D341Med (cell line): ENCODE measurements at regions not wholly inside any gene's neighbourhood (a gene's known extent, or its start where the extent isn't known, plus 50 kb on each side); places are given as distances from the start of the nearest gene placed in this dataset.

Experiments
- DNase-seq: peaks from one replicate; pipeline ENCODE4 v3.0.0; 2012; ENCODE audit warnings: low spot score

DNA sequence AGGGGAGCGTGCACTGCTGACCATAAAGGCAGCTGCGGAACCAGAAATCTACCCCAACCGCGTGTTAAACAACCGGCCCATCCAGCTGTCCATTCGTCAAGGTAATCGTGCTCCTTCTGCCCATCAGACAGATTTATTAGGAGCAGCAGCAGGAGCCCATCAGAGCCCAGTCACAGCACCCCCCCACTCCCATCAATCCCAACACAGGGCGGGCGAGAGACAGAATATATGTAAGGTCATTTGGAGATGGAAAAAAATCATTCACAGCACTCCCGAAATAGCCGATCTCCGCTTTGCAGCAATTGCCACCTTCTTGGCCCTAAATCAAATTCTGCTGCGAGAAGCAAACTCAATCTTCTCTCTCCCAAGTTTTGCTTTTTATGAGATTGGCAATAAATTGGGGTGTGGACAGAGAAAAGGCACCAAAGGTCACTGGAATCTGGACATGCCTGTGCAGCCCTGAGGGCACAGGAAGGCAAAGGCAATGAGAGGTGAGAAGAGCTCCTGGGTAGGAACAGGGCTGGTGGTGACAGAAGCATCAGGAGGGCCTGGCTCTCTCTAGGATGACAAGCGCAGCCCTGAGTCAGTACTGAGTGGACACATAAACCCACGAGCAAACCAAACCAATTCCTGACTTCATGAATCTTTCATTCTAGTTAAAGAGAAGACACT is 145.0 kb upstream of the ZMIZ1 start:
- DNase-seq: no peak

DNA sequence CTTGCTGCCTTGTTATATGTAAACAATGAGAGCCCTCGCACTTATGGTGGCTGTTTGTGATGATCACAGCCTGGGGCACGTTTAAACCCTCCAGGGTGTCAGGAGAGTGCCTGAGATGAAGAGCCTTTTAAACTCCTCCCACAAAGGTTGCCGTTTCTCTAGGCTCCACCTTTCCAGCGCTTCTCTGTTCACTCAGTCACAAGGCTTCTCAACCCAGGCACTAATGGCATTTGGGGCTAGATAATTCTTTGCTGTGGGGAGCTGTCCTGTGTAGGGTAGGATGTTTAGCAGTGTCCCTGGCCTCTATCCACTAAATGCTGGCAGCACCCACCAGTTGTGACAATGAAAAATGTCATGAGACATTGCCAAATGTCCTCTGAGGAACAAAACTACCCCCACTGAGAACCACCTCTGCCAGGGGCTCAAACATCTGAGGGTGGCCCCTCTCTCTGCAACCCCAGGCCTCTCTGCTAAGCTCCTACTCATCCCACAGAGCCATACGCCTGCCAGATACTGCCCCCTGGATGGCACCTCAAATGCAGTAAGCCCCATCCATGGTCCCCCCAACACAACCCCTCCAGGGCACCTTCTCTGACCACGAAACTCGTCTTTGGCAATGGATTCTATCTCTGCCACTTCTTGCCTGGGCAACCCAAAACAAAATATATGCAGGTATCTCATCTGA is 144.3 kb upstream of the ZMIZ1 start:
- DNase-seq: no peak

DNA sequence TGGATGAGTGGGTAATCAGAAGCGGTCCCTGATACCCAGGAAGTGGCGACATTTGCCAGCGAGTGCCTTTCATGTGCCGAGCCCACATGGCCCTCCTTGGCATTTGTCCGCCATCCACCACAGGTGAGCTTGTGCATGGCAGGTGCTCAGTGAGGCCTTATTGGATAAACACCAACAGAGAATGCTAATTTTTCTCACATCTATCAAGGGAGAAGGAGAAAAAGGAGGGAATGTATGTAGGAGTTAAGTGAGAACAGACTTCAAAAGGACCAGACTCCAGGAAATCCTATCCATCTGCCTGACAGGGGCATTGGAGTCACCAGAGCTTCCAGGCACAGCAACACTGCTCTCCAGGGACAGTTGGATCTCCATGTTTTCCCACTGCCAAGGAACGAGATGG is 143.5 kb upstream of the ZMIZ1 start:
- no peak for DNase-seq

DNA sequence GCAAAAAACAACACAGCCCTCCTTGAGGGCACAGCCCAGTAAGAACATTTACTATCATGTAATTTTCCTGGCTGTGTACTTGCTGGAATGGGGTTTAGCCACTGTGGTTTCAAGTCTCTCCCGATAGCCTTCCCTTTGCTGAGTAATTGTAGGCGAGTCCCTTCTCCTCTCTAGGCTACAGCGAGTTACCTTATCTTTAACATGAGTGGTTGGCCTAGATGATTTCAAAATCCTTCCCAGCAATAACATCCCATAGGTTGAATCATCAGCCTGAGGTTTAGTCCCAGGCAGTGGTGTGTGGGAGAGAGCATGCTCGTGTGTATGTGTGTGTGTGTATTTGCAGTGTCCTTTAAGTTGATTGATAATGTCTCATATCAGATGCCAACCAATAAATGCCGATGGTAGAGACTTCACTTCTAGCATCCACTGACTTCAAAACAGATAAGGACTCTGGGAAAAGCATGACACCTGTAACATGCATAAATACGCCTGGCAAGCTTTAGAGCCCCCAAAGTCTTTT is 142.9 kb upstream of the ZMIZ1 start:
- no peak for DNase-seq

DNA sequence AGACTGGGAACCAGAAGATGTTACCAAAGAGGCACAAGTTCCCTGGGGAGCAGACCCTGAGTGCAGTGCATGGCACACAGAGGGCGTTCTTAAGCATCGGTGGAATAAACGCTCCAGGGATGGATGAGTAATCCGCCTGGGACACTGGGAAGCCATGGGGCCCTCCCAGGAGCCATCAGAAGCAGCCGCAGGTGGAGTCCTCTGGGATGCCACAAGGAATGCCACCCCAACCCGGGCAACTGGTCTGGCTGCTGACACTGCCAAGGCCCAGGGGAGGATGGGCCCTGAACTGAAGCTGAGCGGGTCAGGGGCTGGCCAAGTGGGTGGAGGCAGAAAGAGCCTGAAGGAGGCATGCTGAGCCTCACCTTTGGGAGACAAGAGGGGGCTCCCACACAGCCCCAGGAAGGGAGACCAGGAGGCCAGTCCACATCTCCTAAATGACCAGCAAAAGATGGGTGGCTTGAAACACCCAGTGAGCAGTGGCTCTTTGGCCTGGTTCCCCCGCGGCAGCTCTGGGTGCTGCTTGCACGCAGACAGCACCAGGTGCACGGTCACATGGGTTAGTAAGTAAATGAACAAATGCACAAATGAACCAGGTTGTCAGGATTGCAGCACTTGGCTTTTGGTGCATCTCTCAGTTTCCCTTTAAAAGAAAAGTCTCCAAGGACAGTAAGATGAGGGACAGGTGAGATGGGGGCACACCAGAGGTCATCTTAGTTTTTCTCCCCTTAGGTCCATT is 141.3 kb upstream of the ZMIZ1 start:
- no peak for DNase-seq

DNA sequence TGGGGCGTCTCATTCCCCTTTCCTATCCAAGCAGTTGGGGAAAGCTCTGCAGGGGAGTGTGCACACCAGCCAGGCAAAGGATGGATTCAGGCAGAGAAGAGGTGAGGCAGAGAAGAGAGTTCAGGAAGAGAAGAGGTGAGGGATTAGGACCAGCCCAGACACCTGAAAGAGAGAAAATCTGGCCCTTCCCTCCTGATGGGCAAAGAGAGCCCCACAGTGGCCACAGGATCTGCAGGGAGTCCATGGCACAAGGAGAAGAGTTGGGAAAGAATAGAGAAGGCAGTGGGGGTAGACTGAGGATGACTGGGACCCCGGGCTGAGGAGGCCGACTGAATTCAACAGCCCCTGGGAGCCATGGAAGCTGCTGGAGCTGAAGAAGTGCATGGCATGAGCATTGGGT is 140.4 kb upstream of the ZMIZ1 start:
- DNase-seq: no peak

DNA sequence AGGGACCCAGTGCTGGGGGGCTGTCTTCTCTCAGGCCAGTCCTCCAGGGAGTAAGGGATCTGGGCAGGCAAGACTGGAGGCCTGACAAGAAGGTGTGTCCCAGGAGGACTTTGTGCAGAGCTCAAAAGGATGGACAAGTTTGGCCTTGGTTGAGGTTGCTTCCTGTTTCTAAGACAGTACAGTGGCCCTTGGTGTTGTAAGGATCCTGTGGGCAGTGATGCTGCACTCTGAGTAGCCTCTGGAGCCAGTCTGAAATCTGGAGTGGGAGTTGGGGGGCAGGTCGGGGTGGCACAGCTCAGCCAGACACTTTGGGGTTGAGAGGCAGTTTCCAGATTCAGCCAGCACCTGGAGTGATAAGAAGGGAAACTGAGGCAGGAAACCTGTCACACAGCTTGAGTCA is 139.2 kb upstream of the ZMIZ1 start:
- DNase-seq: no peak

DNA sequence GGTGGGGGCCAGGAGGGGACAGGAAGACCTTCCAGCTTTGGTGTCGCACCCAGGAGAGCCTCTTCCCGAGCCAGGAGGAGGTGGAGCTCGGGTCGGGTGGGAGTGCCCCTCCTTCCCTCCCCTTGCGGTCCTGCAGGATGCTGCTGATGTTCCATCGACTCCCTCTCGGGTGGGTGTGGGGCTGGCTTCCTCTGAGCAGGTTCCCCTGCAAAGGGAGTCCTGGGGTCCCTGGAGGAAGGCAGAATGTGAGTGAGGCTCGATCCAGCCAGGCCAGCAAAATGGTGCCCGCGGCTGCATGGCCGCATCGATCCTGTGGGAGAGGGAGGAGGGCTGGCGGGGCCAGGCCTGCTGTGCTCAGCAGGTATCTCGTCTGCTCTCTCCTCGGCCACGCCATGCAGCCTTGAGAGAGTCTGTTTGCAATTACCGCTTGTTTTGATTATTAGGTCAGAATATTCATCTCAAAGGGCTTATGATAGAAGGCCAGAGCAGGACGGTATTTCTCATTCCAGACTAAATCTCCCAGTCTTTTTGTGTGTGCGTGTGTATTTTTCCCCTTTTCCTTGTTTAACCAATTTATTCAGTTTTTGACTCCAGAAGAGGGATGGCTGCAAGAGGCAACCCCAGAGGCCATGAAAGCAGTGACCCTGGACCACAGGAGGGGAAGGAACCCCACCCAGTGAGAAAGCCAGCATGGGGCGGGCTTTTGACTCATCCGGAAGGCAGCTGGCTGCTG is 137.3 kb upstream of the ZMIZ1 start:
- no peak for DNase-seq

DNA sequence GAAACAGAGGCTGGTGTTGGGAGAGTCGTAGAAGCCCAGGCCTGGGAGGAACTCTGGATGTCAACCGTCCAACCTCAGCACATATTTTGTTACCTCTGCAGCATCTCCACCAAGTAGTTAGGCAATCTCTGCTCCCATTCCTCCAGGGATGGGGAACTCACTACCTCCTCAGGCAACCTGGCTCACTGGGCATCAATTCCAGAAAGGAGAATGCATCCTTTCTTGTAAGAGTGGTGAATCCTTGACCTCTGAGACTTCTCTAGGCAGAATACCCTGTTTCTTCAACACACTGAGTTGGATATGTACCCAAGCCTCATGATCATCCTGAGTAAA is 136.7 kb upstream of the ZMIZ1 start:
- DNase-seq: no peak

DNA sequence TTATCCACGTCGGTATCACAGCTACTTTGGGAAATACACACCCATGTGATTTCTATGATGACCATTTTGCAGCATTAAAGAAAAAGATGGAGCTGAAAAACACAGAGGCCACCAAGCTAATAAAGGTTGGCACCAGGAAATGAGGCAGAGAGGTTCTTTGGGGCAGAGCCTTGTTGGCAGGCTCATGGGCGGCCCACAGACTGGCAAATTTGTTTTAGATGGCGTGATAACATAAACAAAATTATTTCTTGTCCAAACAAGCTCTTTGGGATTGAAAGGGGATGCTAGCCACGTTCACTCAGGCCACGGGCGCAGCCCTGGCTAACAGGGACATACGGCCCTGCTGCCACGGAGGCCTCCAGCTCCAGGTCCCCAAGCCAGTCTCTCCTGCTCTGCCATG is 135.9 kb upstream of the ZMIZ1 start:
- no peak for DNase-seq

DNA sequence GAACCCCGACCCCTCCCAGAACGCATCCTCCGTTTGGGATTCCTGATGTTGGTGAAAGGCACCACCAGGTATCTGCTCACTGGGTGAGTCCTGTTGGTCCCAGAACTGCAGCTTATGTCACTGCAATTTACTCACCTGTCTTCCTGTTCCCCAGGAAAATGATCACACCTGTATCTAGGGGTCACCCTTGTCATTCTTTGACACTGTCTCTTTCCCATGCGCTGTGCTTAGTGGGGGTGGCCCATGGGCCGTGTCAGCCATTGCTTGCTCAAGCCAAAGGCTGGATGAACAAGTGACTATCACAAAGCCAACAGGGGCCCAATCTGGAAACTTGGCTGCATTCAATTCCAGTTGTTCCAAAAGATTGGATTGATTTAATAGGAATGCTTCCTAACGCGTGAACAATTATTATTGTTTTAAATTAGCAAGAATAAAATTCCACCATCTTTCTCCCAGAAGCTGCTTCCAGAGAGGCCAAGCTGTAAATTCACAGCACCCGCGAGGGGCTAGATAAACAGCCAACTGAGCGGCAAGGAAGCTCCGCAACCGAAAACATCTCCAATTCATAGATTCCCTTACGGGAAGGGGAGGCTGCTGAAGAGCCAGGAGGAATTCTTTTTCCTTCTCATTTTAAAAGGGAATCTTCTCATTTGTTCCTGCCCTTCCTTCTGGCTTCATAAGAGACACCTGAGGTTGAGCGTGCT is 134.8 kb upstream of the ZMIZ1 start:
- DNase-seq: no peak

DNA sequence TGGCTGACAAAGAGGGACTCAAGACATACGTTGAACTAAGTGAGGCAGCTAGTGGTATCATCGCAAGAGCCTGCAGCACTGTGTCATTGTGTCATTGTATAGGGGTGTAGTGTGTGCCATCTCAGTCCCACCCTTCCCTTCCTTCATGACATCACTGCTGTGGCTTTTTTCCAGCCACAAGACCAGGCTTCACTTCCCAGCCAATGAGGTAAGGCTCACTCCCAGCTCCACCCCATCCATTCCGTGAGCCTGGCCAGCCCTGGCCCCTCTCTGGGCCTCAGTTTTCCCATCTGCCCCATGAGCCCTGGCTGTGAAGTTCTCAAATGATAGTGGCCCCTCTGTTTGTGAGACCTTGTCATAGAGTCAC is 134.3 kb upstream of the ZMIZ1 start:
- DNase-seq: no peak

DNA sequence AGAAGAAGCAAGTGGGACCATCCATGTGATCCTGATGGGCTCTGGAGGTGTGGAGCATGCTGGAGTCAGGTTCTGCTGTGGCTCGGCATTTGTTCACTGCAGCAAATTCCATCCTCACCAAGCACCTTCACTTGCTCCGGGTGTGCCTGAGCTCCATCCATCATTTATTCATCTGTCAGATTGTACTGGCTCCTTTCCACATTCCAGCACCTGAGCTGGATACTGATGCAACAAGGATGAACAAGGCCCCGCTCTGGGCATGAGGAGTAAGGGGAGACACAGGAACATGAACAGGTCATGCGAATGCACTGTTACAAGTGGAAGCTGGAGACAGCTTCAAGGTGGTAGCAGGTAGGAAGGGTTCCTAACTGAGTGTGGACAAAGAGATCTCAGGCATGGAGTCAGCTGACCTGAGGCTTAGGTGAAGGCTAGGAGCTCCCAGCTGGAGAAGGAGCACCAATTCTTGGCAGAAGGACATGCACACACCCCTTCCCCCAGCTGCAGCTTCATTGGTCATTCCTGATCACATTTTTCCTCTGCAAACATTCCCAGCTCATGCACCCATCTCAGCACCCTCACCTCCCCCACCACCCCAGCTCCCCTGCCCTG is 133.7 kb upstream of the ZMIZ1 start:
- no peak for DNase-seq

DNA sequence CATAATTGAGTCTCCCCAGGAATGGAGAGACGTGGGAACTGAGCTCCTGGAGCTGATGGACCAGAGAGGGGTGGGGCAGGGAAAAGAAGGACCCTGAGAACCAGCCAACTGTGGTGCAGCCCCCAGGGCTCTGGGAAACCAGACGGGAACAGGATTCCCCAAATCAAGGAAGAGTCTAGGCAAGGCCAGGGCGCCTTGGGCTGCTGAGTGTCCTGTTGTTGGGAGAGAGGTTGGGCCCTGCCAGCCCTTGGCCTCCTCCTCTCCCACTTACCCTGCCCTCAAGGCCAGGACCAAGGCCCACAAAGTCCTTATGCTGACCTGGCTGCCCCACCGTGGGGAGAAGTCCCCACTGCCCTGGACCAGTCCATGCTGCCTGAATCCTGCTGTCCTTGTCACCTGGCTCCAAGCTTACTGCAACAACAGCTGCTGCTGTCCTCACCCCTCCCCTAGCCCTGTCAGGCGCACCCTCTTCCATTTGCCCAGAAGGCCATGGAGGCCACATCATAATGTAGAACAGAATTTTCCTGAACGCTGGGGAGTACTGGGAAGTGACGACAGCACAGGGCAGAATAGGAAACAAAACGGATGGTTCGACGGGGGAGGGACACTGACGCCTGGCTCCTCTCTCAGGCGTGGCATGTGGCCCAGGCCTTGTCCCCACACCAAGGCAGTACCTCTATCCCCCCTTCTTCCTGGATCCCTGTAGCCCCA is 132.9 kb upstream of the ZMIZ1 start:
- no peak for DNase-seq

DNA sequence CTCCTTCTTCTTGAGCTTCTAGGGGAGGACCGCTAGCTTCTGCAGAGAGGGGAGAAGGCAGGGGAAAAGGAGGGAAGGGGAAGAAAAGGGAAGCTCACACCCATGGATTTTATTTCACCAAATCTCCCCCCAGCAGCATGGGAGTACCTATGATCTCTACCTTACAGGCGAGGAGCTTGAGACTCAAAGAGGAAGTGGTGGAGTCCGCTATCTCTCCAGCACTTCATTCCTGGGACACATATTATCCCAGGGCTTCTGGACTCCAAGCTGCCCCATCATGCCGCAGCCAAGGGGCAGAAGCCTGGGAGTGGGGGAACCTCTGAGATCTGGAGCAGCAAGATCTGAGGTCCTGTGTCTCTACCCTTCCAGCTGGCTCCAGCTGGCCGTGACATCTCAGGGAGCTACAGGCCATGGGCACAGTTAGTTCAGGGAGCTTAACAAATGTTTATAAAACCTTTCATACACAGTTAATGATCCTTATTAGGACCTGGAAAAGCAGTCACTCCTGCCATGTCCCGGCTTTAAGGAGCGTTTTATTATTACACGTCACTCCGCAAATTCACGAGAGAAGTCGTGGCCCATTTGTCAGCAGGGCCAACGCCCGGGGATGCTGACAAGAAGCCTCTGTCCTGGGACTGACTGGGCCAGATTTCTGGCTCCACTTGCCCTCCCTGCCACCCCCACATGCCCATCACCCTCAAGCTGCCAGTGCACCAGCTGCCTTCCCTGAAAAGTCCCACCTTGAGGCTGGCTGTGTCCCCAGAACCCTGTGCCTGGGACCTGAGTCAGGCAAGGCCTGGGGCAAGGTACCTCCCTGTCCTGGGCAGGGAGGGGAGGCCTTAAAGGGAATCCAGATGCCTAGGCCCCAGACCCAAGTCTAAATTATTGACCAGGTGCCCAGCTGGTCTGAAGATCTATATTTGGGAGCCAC is 132.1 kb upstream of the ZMIZ1 start:
- DNase-seq: no peak

DNA sequence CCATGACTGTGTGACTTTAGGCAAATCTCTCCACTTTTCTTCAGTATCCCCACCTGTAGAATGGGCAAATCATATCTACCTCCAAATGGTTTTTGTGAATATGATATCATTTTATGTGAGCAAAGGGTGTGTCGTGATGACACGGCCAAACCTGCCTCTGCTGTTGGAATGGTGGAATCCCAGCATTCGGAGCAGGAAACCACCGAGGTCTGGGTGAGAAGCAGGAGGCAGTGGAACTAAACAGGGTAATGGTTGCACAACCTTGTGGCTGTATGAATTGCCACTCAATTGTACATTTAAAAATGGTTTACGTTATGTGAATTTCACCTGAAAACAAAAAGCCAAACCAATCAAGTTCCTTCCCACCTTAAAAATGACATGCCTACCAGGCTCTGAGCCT is 131.4 kb upstream of the ZMIZ1 start:
- no peak for DNase-seq

DNA sequence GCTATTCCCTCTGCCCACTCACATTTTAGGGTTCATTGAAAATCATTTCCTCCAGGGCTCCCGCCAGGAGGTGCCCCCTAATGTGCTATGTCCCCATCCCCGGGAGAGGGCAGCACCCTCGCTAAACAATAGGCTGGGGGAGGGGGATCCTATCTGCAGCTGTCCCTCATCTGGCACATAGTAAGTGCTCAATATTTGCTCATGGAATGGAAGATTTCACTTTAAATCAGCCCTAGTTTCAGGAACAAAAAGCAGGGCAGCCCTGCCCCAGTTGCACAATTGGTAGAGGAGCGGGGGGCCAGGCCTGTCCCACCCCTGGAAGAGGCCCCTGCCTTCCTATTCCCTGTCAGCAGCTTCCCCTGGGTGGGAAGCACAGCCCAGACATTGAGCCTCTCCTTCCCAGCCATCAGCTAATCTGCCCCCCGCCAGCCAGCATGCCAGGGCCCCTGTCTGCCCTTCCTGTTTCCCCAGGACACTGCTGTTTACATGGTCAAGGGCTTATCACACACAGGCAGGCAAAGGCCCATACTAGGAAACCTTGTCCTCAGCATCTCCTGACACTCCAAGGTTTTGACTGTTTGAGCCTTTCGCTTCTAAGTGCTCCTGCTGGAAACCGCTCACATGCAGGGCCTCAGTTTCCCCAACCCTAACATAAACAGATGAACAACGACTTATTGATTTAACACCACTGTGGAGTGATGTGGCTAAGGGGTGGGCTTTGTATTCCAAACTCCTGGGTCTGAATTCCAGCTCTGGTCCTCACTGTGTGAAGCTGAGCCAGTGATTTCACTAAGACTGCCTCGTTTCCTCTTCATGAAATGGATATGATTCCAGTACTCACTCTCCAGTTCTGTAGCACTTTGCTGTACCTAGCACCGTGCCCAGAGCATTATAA is 130.7 kb upstream of the ZMIZ1 start:
- no peak for DNase-seq

DNA sequence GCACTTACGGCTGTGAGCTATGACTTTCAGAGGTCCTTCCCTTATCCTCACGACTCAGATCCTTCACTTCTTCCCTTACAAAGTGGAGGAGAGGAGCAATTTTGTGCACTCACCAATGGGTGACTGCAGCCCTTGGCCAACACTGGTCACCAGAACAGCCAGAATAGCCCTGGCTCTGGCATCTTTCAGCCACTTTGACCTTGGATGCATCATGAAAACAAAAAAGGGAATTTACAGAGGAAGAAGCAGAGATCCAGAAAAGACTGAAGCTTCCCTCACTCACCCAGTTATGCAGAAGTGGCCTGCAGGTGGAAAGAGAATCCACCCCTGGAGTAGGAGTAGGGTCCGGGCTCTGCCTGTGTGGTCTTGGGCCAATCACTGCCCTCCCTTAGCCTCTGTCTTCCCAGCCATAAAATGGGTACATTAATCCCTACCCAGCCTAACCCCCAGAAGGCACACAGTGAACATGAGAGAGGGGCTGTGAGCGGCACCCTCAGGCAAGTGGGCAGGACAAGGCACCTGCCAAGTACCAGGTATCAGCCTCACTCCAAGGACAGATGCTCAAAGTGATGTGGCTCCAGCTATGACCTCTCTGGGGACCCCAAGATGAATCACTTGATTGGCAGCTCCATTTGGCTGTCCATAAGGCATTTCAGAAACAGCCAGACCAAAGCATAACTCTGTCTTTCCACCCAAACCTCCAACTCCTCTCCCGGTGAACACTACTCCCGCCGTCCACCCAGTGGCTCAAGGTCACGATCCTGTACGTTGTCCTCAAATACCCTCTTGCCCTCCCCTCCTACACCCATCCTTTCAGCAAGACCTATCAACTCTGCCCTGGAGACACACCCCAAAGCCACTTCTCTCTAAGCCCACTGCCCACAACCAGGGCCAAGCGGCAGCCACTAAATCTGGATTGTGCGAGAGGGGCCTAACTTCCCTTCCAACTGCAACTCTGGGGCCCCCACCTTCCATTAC is 129.8 kb upstream of the ZMIZ1 start:
- no peak for DNase-seq
